A549 (cell line): ENCODE measurements at regions not wholly inside any gene's neighbourhood (a gene's known extent, or its start where the extent isn't known, plus 50 kb on each side); places are given as distances from the start of the nearest gene placed in this dataset.

Experiments used
- ATAC-seq, 2 experiments: fragments of 200-7000 bp in 1 of 2; fragments of >200 bp in 1 of 2; cut with Nextera tagmentation in 1 of 2; cut with Tn5 transposase in 1 of 2; 3 replicates each; pipeline versions ENCODE4 v1.8.0 to v1.9.1; 2018 to 2020; ENCODE audit warnings: mild to moderate bottlenecking in 1 of 2, moderate library complexity in 1 of 2
- CTCF ChIA-PET: fragments of 300-600 bp; sonication (Branson Sonifier 250); formaldehyde crosslinking; extraction: SDS; loops from one replicate; lab custom pipeline; 2021; ENCODE audit warnings: antibody characterized with exemption, inconsistent platforms; lab: Yijun Ruan, JAX
- POLR2A ChIA-PET: fragments of 350-600 bp; formaldehyde crosslinking; extraction: SDS; loops from one replicate; lab custom pipeline; 2021; ENCODE audit warnings: antibody characterized with exemption, inconsistent platforms; lab: Yijun Ruan, JAX
- DNase-seq, 2 experiments: peaks; one replicate each; pipeline versions ENCODE4 v3.0.0 to v3.0.0-alpha.2; 2011 to 2016; ENCODE audit warnings: low read depth in 1 of 2, low spot score in 1 of 2
- FAIRE-seq: peaks from 2 replicates; lab custom pipeline; 2011; peaks lifted over from hg19 to GRCh38; lab: Jason Lieb, UNC
- H3K27ac ChIP-seq, 2 experiments: fragments of >200 bp; sonication (Bioruptor Twin); formaldehyde crosslinking; 3 replicates each; pipeline ENCODE4 v1.5.1; 2016 to 2017
- H3K4me1 ChIP-seq: fragments of >200 bp; sonication (Bioruptor Twin); formaldehyde crosslinking; 3 replicates; pipeline ENCODE4 v1.6.1; 2016
- H3K4me2 ChIP-seq: fragments of >200 bp; sonication (Bioruptor Twin); formaldehyde crosslinking; 3 replicates; pipeline ENCODE4 v1.6.1; 2016
- H3K4me3 ChIP-seq: fragments of >200 bp; sonication (Bioruptor Twin); formaldehyde crosslinking; 3 replicates; pipeline ENCODE4 v1.5.1; 2016
- H3K9me3 ChIP-seq: fragments of >200 bp; sonication (Bioruptor Twin); formaldehyde crosslinking; 3 replicates; pipeline ENCODE4 v1.6.1; 2016
- CEBPB ChIP-seq, 2 experiments: fragments of >200 bp in 1 of 2; sonication (Bioruptor Twin) in 1 of 2; formaldehyde crosslinking in 1 of 2; IDR thresholded peaks; 2 replicates each; pipeline ENCODE4 v1.6.1; 2012 to 2016
- FOSL2 ChIP-seq, 2 experiments: fragments of 450-650 bp in 1 of 2; fragments of >200 bp in 1 of 2; sonication (Bioruptor Twin) in 1 of 2; formaldehyde crosslinking; IDR thresholded peaks; 2 replicates each; pipeline versions ENCODE4 v1.5.0 to v1.6.1; 2016 to 2020; ENCODE audit warnings: mild to moderate bottlenecking in 1 of 2, moderate library complexity in 1 of 2
- GATA3 ChIP-seq: IDR thresholded peaks from 2 replicates; pipeline ENCODE4 v1.6.1; 2012; ENCODE audit warnings: borderline replicate concordance
- HDAC2 ChIP-seq: fragments of 200-600 bp; sonication (generic); IDR thresholded peaks from 2 replicates; pipeline ENCODE4 v1.6.1; 2016
- HEYL ChIP-seq: fragments of 250-450 bp; sonication (Bioruptor Pico); IDR thresholded peaks from 2 replicates; pipeline ENCODE4 v1.8.0; 2021; ENCODE audit warnings: mild to moderate bottlenecking, moderate library complexity
- HOXA7 ChIP-seq: fragments of 250-450 bp; sonication (Bioruptor Pico); IDR thresholded peaks from 2 replicates; pipeline ENCODE4 v1.5.0; 2020; ENCODE audit warnings: mild to moderate bottlenecking, moderate library complexity
- JUN ChIP-seq, 2 experiments: fragments of >200 bp; sonication (Bioruptor Twin); formaldehyde crosslinking; IDR thresholded peaks; 2 replicates in 1 of 2; 3 replicates in 1 of 2; pipeline ENCODE4 v1.6.1; 2016 to 2017
- JUNB ChIP-seq: fragments of >200 bp; sonication (Bioruptor Twin); formaldehyde crosslinking; IDR thresholded peaks from 2 replicates; pipeline ENCODE4 v1.6.1; 2016
- MAFK ChIP-seq: fragments of 450-650 bp; IDR thresholded peaks from 2 replicates; pipeline ENCODE4 v1.6.1; 2014; ENCODE audit not compliant: partially characterized antibody
- NR3C1 ChIP-seq: fragments of >200 bp; sonication (Bioruptor Twin); formaldehyde crosslinking; IDR thresholded peaks from 3 replicates; pipeline ENCODE4 v1.6.1; 2017
- PHF8 ChIP-seq: fragments of 200-600 bp; sonication (generic); IDR thresholded peaks from 2 replicates; pipeline ENCODE4 v1.6.1; 2016; ENCODE audit warnings: low read depth, mild to moderate bottlenecking, antibody characterized with exemption, moderate library complexity, borderline replicate concordance
- RAD21 ChIP-seq, 2 experiments: fragments of >200 bp in 1 of 2; sonication (Bioruptor Twin) in 1 of 2; formaldehyde crosslinking in 1 of 2; IDR thresholded peaks in 1 of 2; conservative IDR thresholded peaks in 1 of 2; 2 replicates in 1 of 2; 3 replicates in 1 of 2; pipeline ENCODE4 v1.6.1; 2012 to 2018; ENCODE audit warnings: inconsistent platforms in 1 of 2
- RNF2 ChIP-seq: fragments of 200-600 bp; sonication (generic); IDR thresholded peaks from 2 replicates; pipeline ENCODE4 v1.6.1; 2016; ENCODE audit warnings: low read depth, mild to moderate bottlenecking, antibody characterized with exemption, moderate library complexity, borderline replicate concordance
- SMC3 ChIP-seq: fragments of >200 bp; sonication (Bioruptor Twin); formaldehyde crosslinking; IDR thresholded peaks from 3 replicates; pipeline ENCODE4 v1.6.1; 2018; ENCODE audit warnings: inconsistent platforms
- ZFP36 ChIP-seq: fragments of 450-650 bp; IDR thresholded peaks from 2 replicates; pipeline ENCODE4 v1.6.1; 2014; ENCODE audit warnings: borderline replicate concordance; ENCODE audit not compliant: partially characterized antibody
- WGBS: methylation state at CpG from one replicate; pipeline ENCODE4 v1.1.6; 2017; ENCODE audit errors: missing lambda C conversion rate; 5-methylcytosine and 5-hydroxymethylcytosine counted together
- TF ChIP-seq, protein P1 (sequence below): fragments of 200-600 bp; sonication (generic); IDR thresholded peaks from 2 replicates; pipeline ENCODE4 v1.6.1; 2016; ENCODE audit warnings: antibody characterized with exemption, mild to moderate bottlenecking, moderate library complexity
- TF ChIP-seq, protein P2 (sequence below): fragments of >200 bp; sonication (Bioruptor Twin); formaldehyde crosslinking; IDR thresholded peaks from 3 replicates; pipeline ENCODE4 v1.5.1; 2016
- TF ChIP-seq, protein P3 (sequence below): IDR thresholded peaks from 2 replicates; pipeline ENCODE4 v1.6.1; 2012
- TF ChIP-seq, protein P4 (sequence below): fragments of 150-350 bp; IDR thresholded peaks from 2 replicates; pipeline ENCODE4 v1.6.1; 2014; ENCODE audit warnings: low read depth, mild to moderate bottlenecking, low read length
- TF ChIP-seq, protein P5 (sequence below): fragments of 250-450 bp; sonication (Bioruptor Pico); IDR thresholded peaks from 2 replicates; pipeline ENCODE4 v1.5.0; 2020; ENCODE audit warnings: low read depth, mild to moderate bottlenecking, moderate library complexity
- TF ChIP-seq, protein P6 (sequence below): fragments of >200 bp; sonication (Bioruptor Twin); formaldehyde crosslinking; IDR thresholded peaks from 2 replicates; pipeline ENCODE4 v1.6.1; 2016
- TF ChIP-seq, protein P7 (sequence below): fragments of 450-650 bp; IDR thresholded peaks from 2 replicates; pipeline ENCODE4 v1.6.1; 2014; ENCODE audit warnings: antibody characterized with exemption

DNA sequence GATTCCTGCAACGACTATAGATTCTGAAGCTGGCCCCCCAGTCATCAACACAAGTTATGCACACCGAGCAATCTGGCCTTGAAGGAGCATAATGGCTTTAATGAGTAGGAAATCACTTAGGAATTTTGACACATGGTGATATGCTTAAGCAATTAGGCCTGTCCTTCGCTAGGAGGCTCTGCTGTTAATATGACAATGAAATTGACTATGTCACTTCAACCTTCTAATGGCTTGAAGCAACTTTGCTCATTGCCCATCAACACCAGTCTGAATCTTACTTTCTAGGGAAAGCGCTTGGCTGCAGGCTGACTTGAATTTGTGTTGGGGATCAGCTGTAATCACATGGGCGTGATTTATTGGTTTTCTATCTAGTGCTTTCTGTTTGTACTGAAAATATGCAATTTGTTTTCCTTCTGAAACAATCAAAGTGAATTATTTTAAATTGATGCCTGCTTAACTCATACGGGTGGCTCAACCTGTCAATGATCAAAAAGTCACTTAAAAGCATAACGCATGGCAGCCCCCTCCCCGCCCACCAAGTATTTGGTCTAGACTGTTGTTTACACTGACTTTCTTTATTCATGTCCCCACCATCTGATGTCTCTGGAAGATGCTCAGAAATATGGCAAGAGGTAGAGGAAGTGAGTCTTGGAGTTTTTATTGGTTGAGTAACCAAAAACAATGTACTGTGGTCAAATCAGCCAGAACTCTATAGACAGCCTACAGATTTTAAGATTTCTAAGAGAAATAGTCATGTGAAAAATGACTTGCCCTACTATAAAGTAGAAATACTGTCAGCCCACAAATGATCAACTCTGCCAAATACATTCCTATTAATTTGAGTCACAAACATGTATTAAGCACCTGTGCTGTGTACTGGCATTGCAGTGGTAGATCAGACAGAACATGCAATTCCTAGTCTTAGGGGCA lies 344.9 kb downstream of the RBM43 start (continued):
- TF ChIP-seq, protein P1, sequence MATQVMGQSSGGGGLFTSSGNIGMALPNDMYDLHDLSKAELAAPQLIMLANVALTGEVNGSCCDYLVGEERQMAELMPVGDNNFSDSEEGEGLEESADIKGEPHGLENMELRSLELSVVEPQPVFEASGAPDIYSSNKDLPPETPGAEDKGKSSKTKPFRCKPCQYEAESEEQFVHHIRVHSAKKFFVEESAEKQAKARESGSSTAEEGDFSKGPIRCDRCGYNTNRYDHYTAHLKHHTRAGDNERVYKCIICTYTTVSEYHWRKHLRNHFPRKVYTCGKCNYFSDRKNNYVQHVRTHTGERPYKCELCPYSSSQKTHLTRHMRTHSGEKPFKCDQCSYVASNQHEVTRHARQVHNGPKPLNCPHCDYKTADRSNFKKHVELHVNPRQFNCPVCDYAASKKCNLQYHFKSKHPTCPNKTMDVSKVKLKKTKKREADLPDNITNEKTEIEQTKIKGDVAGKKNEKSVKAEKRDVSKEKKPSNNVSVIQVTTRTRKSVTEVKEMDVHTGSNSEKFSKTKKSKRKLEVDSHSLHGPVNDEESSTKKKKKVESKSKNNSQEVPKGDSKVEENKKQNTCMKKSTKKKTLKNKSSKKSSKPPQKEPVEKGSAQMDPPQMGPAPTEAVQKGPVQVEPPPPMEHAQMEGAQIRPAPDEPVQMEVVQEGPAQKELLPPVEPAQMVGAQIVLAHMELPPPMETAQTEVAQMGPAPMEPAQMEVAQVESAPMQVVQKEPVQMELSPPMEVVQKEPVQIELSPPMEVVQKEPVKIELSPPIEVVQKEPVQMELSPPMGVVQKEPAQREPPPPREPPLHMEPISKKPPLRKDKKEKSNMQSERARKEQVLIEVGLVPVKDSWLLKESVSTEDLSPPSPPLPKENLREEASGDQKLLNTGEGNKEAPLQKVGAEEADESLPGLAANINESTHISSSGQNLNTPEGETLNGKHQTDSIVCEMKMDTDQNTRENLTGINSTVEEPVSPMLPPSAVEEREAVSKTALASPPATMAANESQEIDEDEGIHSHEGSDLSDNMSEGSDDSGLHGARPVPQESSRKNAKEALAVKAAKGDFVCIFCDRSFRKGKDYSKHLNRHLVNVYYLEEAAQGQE, result no peak
- TF ChIP-seq HEYL (CRISPR knock-in tag) (no peak), ZFP36 (no peak), HDAC2 (no peak), GATA3 (no peak)

DNA sequence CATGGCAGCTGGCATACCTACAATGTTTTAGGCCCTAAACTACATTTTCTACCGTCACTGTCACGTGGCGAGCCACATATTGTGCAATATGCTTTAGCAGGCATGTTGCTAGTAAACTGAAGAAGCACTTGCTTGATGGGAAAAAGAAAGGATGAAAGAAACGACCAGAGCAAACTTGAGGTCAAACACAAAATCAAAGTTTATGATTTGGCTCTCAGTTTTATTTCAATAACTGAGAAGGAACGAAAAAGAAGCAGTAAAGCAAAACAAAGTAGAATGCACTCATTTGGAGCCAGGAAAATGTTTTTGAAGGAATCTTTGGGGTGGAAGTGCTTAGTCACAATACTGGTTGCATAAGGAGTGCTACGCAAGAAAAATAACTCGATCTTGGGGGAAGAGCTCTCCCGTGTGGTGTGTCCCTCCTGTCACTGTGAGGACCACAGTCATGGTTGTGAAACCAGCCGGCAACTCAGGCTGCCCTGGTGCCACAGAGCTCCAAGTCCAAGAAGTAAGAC lies 349.8 kb downstream of the RBM43 start:
- Histone ChIP-seq H3K9me3 (peaks cover 4% of the 10 kb centered on the region; the same call in 1 of the 3 replicates), H3K4me2 (peak overlapping the region; percentile 51), H3K27ac (peak overlapping the region; percentile 64 to 69), H3K4me3 (no peak overlapping the region), H3K4me1 (peaks cover 11% of the 10 kb centered on the region; the same call in 2 of the 3 replicates)
- TF ChIP-seq, protein P2, sequence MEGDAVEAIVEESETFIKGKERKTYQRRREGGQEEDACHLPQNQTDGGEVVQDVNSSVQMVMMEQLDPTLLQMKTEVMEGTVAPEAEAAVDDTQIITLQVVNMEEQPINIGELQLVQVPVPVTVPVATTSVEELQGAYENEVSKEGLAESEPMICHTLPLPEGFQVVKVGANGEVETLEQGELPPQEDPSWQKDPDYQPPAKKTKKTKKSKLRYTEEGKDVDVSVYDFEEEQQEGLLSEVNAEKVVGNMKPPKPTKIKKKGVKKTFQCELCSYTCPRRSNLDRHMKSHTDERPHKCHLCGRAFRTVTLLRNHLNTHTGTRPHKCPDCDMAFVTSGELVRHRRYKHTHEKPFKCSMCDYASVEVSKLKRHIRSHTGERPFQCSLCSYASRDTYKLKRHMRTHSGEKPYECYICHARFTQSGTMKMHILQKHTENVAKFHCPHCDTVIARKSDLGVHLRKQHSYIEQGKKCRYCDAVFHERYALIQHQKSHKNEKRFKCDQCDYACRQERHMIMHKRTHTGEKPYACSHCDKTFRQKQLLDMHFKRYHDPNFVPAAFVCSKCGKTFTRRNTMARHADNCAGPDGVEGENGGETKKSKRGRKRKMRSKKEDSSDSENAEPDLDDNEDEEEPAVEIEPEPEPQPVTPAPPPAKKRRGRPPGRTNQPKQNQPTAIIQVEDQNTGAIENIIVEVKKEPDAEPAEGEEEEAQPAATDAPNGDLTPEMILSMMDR, result peak; percentile 30; the same call in 1 of the 3 replicates
- TF ChIP-seq PHF8 (no peak), CEBPB (IDR thresholded peaks at IDR 0.05) (peak; percentile 85 to 86), FOSL2 (IDR thresholded peaks at IDR 0.05) (no peak), FOSL2 (CRISPR knock-in tag; IDR thresholded peaks at IDR 0.05) (0 out of 2 replicates have a peak, but pooled peaks have one; percentile 14), JUN (IDR thresholded peaks at IDR 0.05) (peak in 1 of 2 experiments; percentile 41; a peak in 2 of 5 replicates), MAFK (peak; percentile 56), NR3C1 (no peak), RNF2 (no peak), JUNB (0 out of 2 replicates have a peak, but pooled peaks have one; percentile 28), HOXA7 (CRISPR knock-in tag) (0 out of 2 replicates have a peak, but pooled peaks have one; percentile 29), SMC3 (peak; percentile 51; the same call in 1 of the 3 replicates), RAD21 (conservative IDR thresholded peaks at IDR 0.05 in 1 of 2, IDR thresholded peaks at IDR 0.05 in 1 of 2) (peak; percentile 32 to 69; a peak in 3 of 5 replicates)
- TF ChIP-seq, protein P3, sequence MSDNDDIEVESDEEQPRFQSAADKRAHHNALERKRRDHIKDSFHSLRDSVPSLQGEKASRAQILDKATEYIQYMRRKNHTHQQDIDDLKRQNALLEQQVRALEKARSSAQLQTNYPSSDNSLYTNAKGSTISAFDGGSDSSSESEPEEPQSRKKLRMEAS, result peak; percentile 43; the same call in 1 of the 2 replicates
- TF ChIP-seq, protein P4, sequence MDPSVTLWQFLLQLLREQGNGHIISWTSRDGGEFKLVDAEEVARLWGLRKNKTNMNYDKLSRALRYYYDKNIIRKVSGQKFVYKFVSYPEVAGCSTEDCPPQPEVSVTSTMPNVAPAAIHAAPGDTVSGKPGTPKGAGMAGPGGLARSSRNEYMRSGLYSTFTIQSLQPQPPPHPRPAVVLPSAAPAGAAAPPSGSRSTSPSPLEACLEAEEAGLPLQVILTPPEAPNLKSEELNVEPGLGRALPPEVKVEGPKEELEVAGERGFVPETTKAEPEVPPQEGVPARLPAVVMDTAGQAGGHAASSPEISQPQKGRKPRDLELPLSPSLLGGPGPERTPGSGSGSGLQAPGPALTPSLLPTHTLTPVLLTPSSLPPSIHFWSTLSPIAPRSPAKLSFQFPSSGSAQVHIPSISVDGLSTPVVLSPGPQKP, result no peak
- TF ChIP-seq, protein P5, sequence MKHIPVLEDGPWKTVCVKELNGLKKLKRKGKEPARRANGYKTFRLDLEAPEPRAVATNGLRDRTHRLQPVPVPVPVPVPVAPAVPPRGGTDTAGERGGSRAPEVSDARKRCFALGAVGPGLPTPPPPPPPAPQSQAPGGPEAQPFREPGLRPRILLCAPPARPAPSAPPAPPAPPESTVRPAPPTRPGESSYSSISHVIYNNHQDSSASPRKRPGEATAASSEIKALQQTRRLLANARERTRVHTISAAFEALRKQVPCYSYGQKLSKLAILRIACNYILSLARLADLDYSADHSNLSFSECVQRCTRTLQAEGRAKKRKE (CRISPR knock-in tag), result peak; percentile 37; the same call in 1 of the 2 replicates
- TF ChIP-seq, protein P6, sequence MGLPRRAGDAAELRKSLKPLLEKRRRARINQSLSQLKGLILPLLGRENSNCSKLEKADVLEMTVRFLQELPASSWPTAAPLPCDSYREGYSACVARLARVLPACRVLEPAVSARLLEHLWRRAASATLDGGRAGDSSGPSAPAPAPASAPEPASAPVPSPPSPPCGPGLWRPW, result 0 out of 2 replicates have a peak, but pooled peaks have one; percentile 23
- TF ChIP-seq, protein P7, sequence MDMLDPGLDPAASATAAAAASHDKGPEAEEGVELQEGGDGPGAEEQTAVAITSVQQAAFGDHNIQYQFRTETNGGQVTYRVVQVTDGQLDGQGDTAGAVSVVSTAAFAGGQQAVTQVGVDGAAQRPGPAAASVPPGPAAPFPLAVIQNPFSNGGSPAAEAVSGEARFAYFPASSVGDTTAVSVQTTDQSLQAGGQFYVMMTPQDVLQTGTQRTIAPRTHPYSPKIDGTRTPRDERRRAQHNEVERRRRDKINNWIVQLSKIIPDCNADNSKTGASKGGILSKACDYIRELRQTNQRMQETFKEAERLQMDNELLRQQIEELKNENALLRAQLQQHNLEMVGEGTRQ, result peak; percentile 68
- FAIRE-seq (no peak), DNase-seq (peak; percentile 12 to 70), ATAC-seq (peak; percentile 74 to 94)
- ChIA-PET POLR2A (interaction anchor here (0.6 to 0.7 kb wide), 2 partner anchors 15 to 310 kb away, joined by 3 read pairs; no protein-coding TSS in a partner anchor), CTCF (interaction anchor here (0.6 to 2.0 kb wide), 4 partner anchors 9 to 520 kb away, joined by 3 to 5 read pairs (median 3); no protein-coding TSS in a partner anchor)
- 15% methylated on average over 9 of the region's 9 CpGs for WGBS
